Endothelial cell of umbilical vein (primary cell): ENCODE measurements at regions not wholly inside any gene's neighbourhood (a gene's known extent, or its start where the extent isn't known, plus 50 kb on each side); places are given as distances from the start of the nearest gene placed in this dataset.

Experiments
- BruUV-seq: library from RNA; stranded (reverse); fragments of 400-500 nt; replicated peaks from 2 replicates; lab custom pipeline; 2021; lab: Mats Ljungman, UMichigan
- CTCF ChIA-PET: fragments of 300-600, 350-600 bp; sonication (Branson Sonifier 250); formaldehyde crosslinking; loops from one replicate; lab custom pipeline; 2021; ENCODE audit warnings: antibody characterized with exemption, inconsistent platforms; lab: Charles Lee
- POLR2A ChIA-PET: fragments of 300-600, 350-600 bp; sonication (Branson Sonifier 250); formaldehyde crosslinking; loops from one replicate; lab custom pipeline; 2021; ENCODE audit warnings: antibody characterized with exemption, inconsistent platforms; lab: Charles Lee
- DNase-seq: peaks from one replicate; pipeline ENCODE4 v3.0.0-alpha.2; 2011; ENCODE audit warnings: low read depth, low spot score
- FAIRE-seq: peaks from 2 replicates; lab custom pipeline; 2011; peaks lifted over from hg19 to GRCh38; lab: Jason Lieb, UNC
- H2AFZ ChIP-seq: 2 replicates; pipeline ENCODE4 v1.6.0; 2012; ENCODE audit warnings: low read depth, low read length, control low read depth, inconsistent platforms
- H3K27ac ChIP-seq: 2 replicates; pipeline ENCODE4 v1.5.1; 2011; ENCODE audit warnings: low read depth, mild to moderate bottlenecking, control low read depth, low read length, moderate library complexity; ENCODE audit not compliant: insufficient read depth
- H3K27me3 ChIP-seq, 2 experiments: 2 replicates each; pipeline versions ENCODE4 v1.6.0 to v1.6.1; 2011; ENCODE audit warnings: low read length in 2 of 2, mixed read lengths in 1 of 2; ENCODE audit not compliant: control insufficient read depth in 2 of 2, insufficient read depth in 2 of 2
- H3K36me3 ChIP-seq, 2 experiments: 2 replicates in 1 of 2; 3 replicates in 1 of 2; pipeline ENCODE4 v1.5.1; 2011; ENCODE audit warnings: low read length in 2 of 2, mild to moderate bottlenecking in 1 of 2, moderate library complexity in 1 of 2; ENCODE audit not compliant: control insufficient read depth in 2 of 2, insufficient read depth in 2 of 2; ENCODE audit errors: extremely low read depth in 1 of 2
- H3K4me1 ChIP-seq: 3 replicates; pipeline ENCODE4 v1.5.1; 2011; ENCODE audit warnings: mild to moderate bottlenecking, low read length; ENCODE audit not compliant: control insufficient read depth, insufficient read depth; ENCODE audit errors: extremely low read depth
- H3K4me2 ChIP-seq: 2 replicates; pipeline ENCODE4 v1.6.1; 2011; ENCODE audit warnings: low read length, control low read depth, mixed read lengths; ENCODE audit not compliant: insufficient read depth
- H3K4me3 ChIP-seq, 3 experiments: fragments of 200-600 bp in 1 of 3; sonication (generic), shearing (Covaris generic) in 1 of 3; replicated peaks in 1 of 3; 2 replicates each; pipeline ENCODE4 v1.5.1; 2011 to 2016; ENCODE audit warnings: control low read depth in 3 of 3, low read length in 3 of 3, mild to moderate bottlenecking in 2 of 3, inconsistent platforms in 1 of 3, low read depth in 1 of 3, moderate library complexity in 1 of 3; ENCODE audit not compliant: insufficient read depth in 1 of 3
- H3K79me2 ChIP-seq: 2 replicates; pipeline ENCODE4 v1.6.0; 2012; ENCODE audit warnings: low read length, inconsistent platforms; ENCODE audit not compliant: control insufficient read depth, insufficient read depth
- H3K9ac ChIP-seq: replicated peaks from 2 replicates; pipeline ENCODE3; 2011; ENCODE audit warnings: low read length, control low read depth; ENCODE audit not compliant: insufficient read depth; ENCODE audit errors: extremely low read depth
- H3K9me1 ChIP-seq: replicated peaks from 3 replicates; pipeline ENCODE4 v1.6.0; 2011; ENCODE audit warnings: mild to moderate bottlenecking, low read length; ENCODE audit not compliant: control insufficient read depth, insufficient read depth; ENCODE audit errors: extremely low read depth
- H3K9me3 ChIP-seq: replicated peaks from 2 replicates; pipeline ENCODE4 v1.5.1; 2012; ENCODE audit warnings: low read length, inconsistent platforms; ENCODE audit not compliant: control insufficient read depth, insufficient read depth
- H4K20me1 ChIP-seq: replicated peaks from 2 replicates; pipeline ENCODE3; 2011; ENCODE audit warnings: mild to moderate bottlenecking, low read length; ENCODE audit not compliant: control insufficient read depth, insufficient read depth; ENCODE audit errors: extremely low read depth
- CTCF ChIP-seq, 2 donors: IDR thresholded peaks; 1 replicate in 1 of 2; 2 replicates in 1 of 2; pipeline ENCODE4 v1.5.1; 2011; ENCODE audit warnings: low read length in 2 of 2, mild to moderate bottlenecking in 2 of 2, moderate library complexity in 2 of 2, control low read depth in 1 of 2, inconsistent platforms in 1 of 2, low read depth in 1 of 2; ENCODE audit not compliant: insufficient read depth in 1 of 2; ENCODE audit errors: extremely low read depth in 1 of 2
- EZH2 ChIP-seq: IDR thresholded peaks from 2 replicates; pipeline ENCODE4 v1.6.1; 2012; ENCODE audit warnings: borderline replicate concordance, low read depth, mild to moderate bottlenecking, moderate library complexity, low read length, inconsistent platforms; ENCODE audit not compliant: severe bottlenecking
- FOS ChIP-seq: IDR thresholded peaks from 2 replicates; pipeline ENCODE4 v1.6.1; 2011; ENCODE audit warnings: mild to moderate bottlenecking, low read length, moderate library complexity, borderline replicate concordance; ENCODE audit not compliant: insufficient read depth
- JUN ChIP-seq: IDR thresholded peaks from 2 replicates; pipeline ENCODE4 v1.6.1; 2011; ENCODE audit warnings: borderline replicate concordance, low read depth; ENCODE audit not compliant: insufficient read length, insufficient read depth
- MYC ChIP-seq: IDR thresholded peaks from one replicate; pipeline ENCODE4 v1.6.1; 2011; ENCODE audit warnings: mild to moderate bottlenecking, low read depth, low read length
- POLR2A ChIP-seq: IDR thresholded peaks from 2 replicates; pipeline ENCODE4 v1.6.1; 2012; ENCODE audit warnings: low read depth, mild to moderate bottlenecking, control low read depth, low read length
- POLR2AphosphoS5 ChIP-seq: IDR thresholded peaks from 2 replicates; pipeline ENCODE4 v1.6.1; 2012; ENCODE audit warnings: low read depth, mild to moderate bottlenecking, control low read depth, low read length, moderate library complexity; ENCODE audit not compliant: insufficient read depth
- dilution Hi-C: fragments of 300-500 bp; cut with MboI; formaldehyde crosslinking; loops from one replicate; pipeline ENCODE4 v1.15.0; 2019; ENCODE audit warnings: low sequenced_read_pairs; ENCODE audit not compliant: extremely low pct_ligation_motif_present
- intact Hi-C: fragments of 100-400 bp; cut with micrococcal nuclease; formaldehyde crosslinking; loops from one replicate; pipeline ENCODE4 v1.10.0; 2022

GRCh38 chr7:118472581-118472980 lies 248.1 kb downstream of the ANKRD7 start:
- Histone ChIP-seq H3K9me3 (no peaks in the 10 kb centered on the region), H3K4me2 (no peak overlapping the region), H4K20me1 (no peaks in the 10 kb centered on the region), H3K27me3 (no peaks in the 10 kb centered on the region), H3K27ac (no peak overlapping the region), H3K4me3 (no peak overlapping the region), H3K9ac (no peak overlapping the region), H3K9me1 (no peaks in the 10 kb centered on the region), H3K79me2 (no peaks in the 10 kb centered on the region), H2AFZ (no peak overlapping the region), H3K4me1 (no peaks in the 10 kb centered on the region), H3K36me3 (no peaks in the 10 kb centered on the region)
- DNase-seq (no peak), FAIRE-seq (no peak)
- TF ChIP-seq FOS (no peak), JUN (no peak)
- dilution Hi-C loops (no loop called here), intact Hi-C loops (no loop called here)
- CTCF ChIA-PET = no interaction called here
- no TSS peak for BruUV-seq
- POLR2A ChIA-PET = no interaction called here

- Histone ChIP-seq H3K4me1 (no peaks in the 10 kb centered on the region), H3K27me3 (no peaks in the 10 kb centered on the region), H3K27ac (no peak overlapping the region), H3K9me3 (no peaks in the 10 kb centered on the region), H3K36me3 (no peaks in the 10 kb centered on the region), H3K4me2 (no peak overlapping the region), H3K79me2 (no peaks in the 10 kb centered on the region), H3K4me3 (no peak overlapping the region), H4K20me1 (no peaks in the 10 kb centered on the region), H3K9me1 (no peaks in the 10 kb centered on the region), H2AFZ (no peak overlapping the region), H3K9ac (no peak overlapping the region)
- TF ChIP-seq POLR2AphosphoS5 (no peak), JUN (no peak), FOS (no peak), CTCF (IDR thresholded peaks at IDR 0.05; ENCODE audit: extremely low read depth in 1 of 2, insufficient read depth in 1 of 2, low read depth in 1 of 2, low read length in 2 of 2) (no peak), MYC (no peak), EZH2 (no peak), POLR2A (no peak)
- intact Hi-C loops (no loop called here), dilution Hi-C loops (no loop called here)
- DNase-seq (no peak), FAIRE-seq (no peak)
- POLR2A ChIA-PET = no interaction called here
- BruUV-seq = no TSS peak
- CTCF ChIA-PET = no interaction called here
Measured at GRCh38 chr7:118473271-118473670, 248.8 kb downstream of the ANKRD7 start.
